ENCODE measurements at regions not wholly inside any gene's neighbourhood (a gene's known extent, or its start where the extent isn't known, plus 50 kb on each side); places are given as distances from the start of the nearest gene placed in this dataset.

GRCh38 chr2:185537689-185538088 is 200.9 kb upstream of the FSIP2 start:
- ChIA-PET POLR2A (ENCODE audit: unreplicated experiment) (no interaction called here), CTCF (no interaction called here)
- WGBS, 2 experiments (ENCODE audit: extremely low coverage in 2 of 2, insufficient read length in 1 of 2): no CpG with 5 or more reads among the region's 2 CpGs
- H2BK120ac ChIP-seq (ENCODE audit: low read depth, low read length): no peak overlapping the region
- no peaks in the 10 kb centered on the region for H3K36me3 ChIP-seq (ENCODE audit: control insufficient read depth, insufficient read depth, low read length)
- H4K20me1 ChIP-seq (ENCODE audit: insufficient read depth, low read length): no peaks in the 10 kb centered on the region
- H2AFZ ChIP-seq (replicated peaks; ENCODE audit: low read length, poor library complexity): no peak overlapping the region
- dilution Hi-C loops (cut with HindIII; ENCODE audit: low sequenced_read_pairs, unreplicated experiment): no loop called here
- intact Hi-C loops (cut with micrococcal nuclease): no loop called here
- no peak overlapping the region for H4K8ac ChIP-seq (ENCODE audit: low read depth in 2 of 2, low read length in 2 of 2)
- H2BK15ac ChIP-seq (ENCODE audit: low read depth, low read length): no peak overlapping the region
- no peak overlapping the region for H3K4ac ChIP-seq (ENCODE audit: low read depth, low read length)
- H2BK5ac ChIP-seq (ENCODE audit: low read depth, low read length, poor library complexity, severe bottlenecking): no peak overlapping the region
- H3K18ac ChIP-seq (ENCODE audit: low read depth, low read length): no peak overlapping the region
- DNase-seq: no peak
- no peak overlapping the region for H3K4me2 ChIP-seq (ENCODE audit: low read depth, low read length)
- no peaks in the 10 kb centered on the region for H3K4me1 ChIP-seq (ENCODE audit: control insufficient read depth, insufficient read depth, low read length)
- no peaks in the 10 kb centered on the region for H3K9me1 ChIP-seq (ENCODE audit: insufficient read depth, low read length)
- no peak overlapping the region for H3K23ac ChIP-seq (ENCODE audit: low read depth, low read length)
- BruUV-seq (replicated peaks): no TSS peak
- H3K79me1 ChIP-seq (ENCODE audit: low read depth in 1 of 2, low read length in 2 of 2): no peaks in the 10 kb centered on the region
- no peak overlapping the region for H2BK20ac ChIP-seq (ENCODE audit: low read depth, low read length)
- no peak overlapping the region for H3K56ac ChIP-seq (ENCODE audit: extremely low read depth, insufficient read depth, low read length)
- H3K4me3 ChIP-seq (ENCODE audit: insufficient read depth, low read depth, low read length): no peak overlapping the region
- H2AK5ac ChIP-seq (ENCODE audit: low read depth, low read length): no peak overlapping the region
- H4K5ac ChIP-seq (ENCODE audit: low read depth, low read length): no peak overlapping the region
- no peak overlapping the region for H3K27ac ChIP-seq (ENCODE audit: insufficient read depth, low read length)
- H3K9me3 ChIP-seq (ENCODE audit: control insufficient read depth, insufficient read depth, low read length): peaks cover 2% of the 10 kb centered on the region; the same call in 1 of the 2 replicates
- no peak overlapping the region for H3K14ac ChIP-seq (replicated peaks; ENCODE audit: low read depth, low read length)
- no peaks in the 10 kb centered on the region for H3K27me3 ChIP-seq (ENCODE audit: control insufficient read depth, insufficient read depth, low read length)
- no peak overlapping the region for H3K9ac ChIP-seq (ENCODE audit: low read depth, low read length)
- H2AK9ac ChIP-seq (replicated peaks; ENCODE audit: low read depth, low read length, poor library complexity): no peak overlapping the region
- H4K91ac ChIP-seq (ENCODE audit: insufficient read depth, low read depth, low read length): no peak overlapping the region
- no peak for ATAC-seq (ENCODE audit: low read depth)
- TF ChIP-seq USF2 (IDR thresholded peaks at IDR 0.05; ENCODE audit: low read depth, low read length) (no peak), MAZ (IDR thresholded peaks at IDR 0.05; ENCODE audit: borderline replicate concordance, low read depth, low read length) (no peak), MAFK (IDR thresholded peaks at IDR 0.05; ENCODE audit: low read depth, low read length) (0 out of 2 replicates have a peak, but pooled peaks have one; percentile 18)
- in situ Hi-C loops (cut with MboI; ENCODE audit: low sequenced_read_pairs): no loop called here

All from IMR-90 (cell line).